Left ventricle myocardium inferior (tissue), 1 donor: ENCODE measurements at regions not wholly inside any gene's neighbourhood (a gene's known extent, or its start where the extent isn't known, plus 50 kb on each side); places are given as distances from the start of the nearest gene placed in this dataset.

Experiments used
- DNase-seq: peaks from one replicate; pipeline ENCODE4 v3.0.0-alpha.2; 2020
- H3K27ac ChIP-seq: fragments of 200-600 bp; replicated peaks from 2 replicates; pipeline ENCODE4 v1.8.0; 2021
- H3K27me3 ChIP-seq: fragments of 200-600 bp; 2 replicates; pipeline ENCODE4 v1.8.0; 2021; ENCODE audit warnings: low read depth
- H3K36me3 ChIP-seq: fragments of 200-600 bp; 2 replicates; pipeline ENCODE4 v1.8.0; 2021
- H3K4me1 ChIP-seq: fragments of 200-600 bp; 2 replicates; pipeline ENCODE4 v1.8.0; 2021
- H3K4me3 ChIP-seq: fragments of 200-600 bp; 2 replicates; pipeline ENCODE4 v1.8.0; 2021; ENCODE audit warnings: mild to moderate bottlenecking, moderate library complexity
- H3K9me3 ChIP-seq: fragments of 200-600 bp; replicated peaks from 2 replicates; pipeline ENCODE4 v1.8.0; 2021
- CTCF ChIP-seq: fragments of 200-600 bp; IDR thresholded peaks from 2 replicates; pipeline ENCODE4 v1.8.0; 2021; ENCODE audit warnings: antibody characterized with exemption, mild to moderate bottlenecking, borderline replicate concordance
- intact Hi-C: fragments of 100-400 bp; cut with micrococcal nuclease; formaldehyde crosslinking; loops from one replicate; pipeline ENCODE4 v1.11.0; 2022
- donor health status: DM: no; HTN: yes; CAD: no; lungs with severe emphysema.

GRCh38 chr12:14280921-14281320 is 84.6 kb upstream of the ATF7IP start:
- Histone ChIP-seq H3K9me3 (peaks cover under 1% of the 10 kb centered on the region), H3K36me3 (no peaks in the 10 kb centered on the region), H3K4me3 (no peak overlapping the region), H3K27me3 (no peaks in the 10 kb centered on the region), H3K27ac (no peak overlapping the region), H3K4me1 (peaks cover 6% of the 10 kb centered on the region)
- no peak for TF ChIP-seq CTCF
- intact Hi-C loops, result no loop called here
- DNase-seq, result no peak

GRCh38 chr12:14281539-14281938 is 83.9 kb upstream of the ATF7IP start:
- no peak for DNase-seq
- H3K27me3 ChIP-seq, result no peaks in the 10 kb centered on the region
- intact Hi-C loops, result no loop called here
- no peaks in the 10 kb centered on the region for H3K36me3 ChIP-seq
- no peak overlapping the region for H3K4me3 ChIP-seq
- H3K4me1 ChIP-seq, result peaks cover 6% of the 10 kb centered on the region
- TF ChIP-seq CTCF, result no peak
- no peaks in the 10 kb centered on the region for H3K9me3 ChIP-seq
- H3K27ac ChIP-seq, result no peak overlapping the region

GRCh38 chr12:14283489-14284144 is 81.9 kb upstream of the ATF7IP start:
- Histone ChIP-seq H3K4me1 (peaks cover 6% of the 10 kb centered on the region), H3K27ac (peak overlapping the region; percentile 68), H3K9me3 (peaks cover 9% of the 10 kb centered on the region), H3K27me3 (no peaks in the 10 kb centered on the region), H3K4me3 (no peak overlapping the region), H3K36me3 (no peaks in the 10 kb centered on the region)
- intact Hi-C loops, result no loop called here
- DNase-seq, result no peak
- TF ChIP-seq CTCF, result no peak

GRCh38 chr12:14284184-14284722 is 81.2 kb upstream of the ATF7IP start:
- DNase-seq, result peak; percentile 34
- peak overlapping the region; percentile 68 for H3K27ac ChIP-seq
- no peak for TF ChIP-seq CTCF
- H3K27me3 ChIP-seq, result no peaks in the 10 kb centered on the region
- H3K4me3 ChIP-seq, result no peak overlapping the region
- intact Hi-C loops, result no loop called here
- no peaks in the 10 kb centered on the region for H3K36me3 ChIP-seq
- H3K4me1 ChIP-seq, result peaks cover 6% of the 10 kb centered on the region
- peaks cover 15% of the 10 kb centered on the region for H3K9me3 ChIP-seq

- intact Hi-C loops, result no loop called here
- peaks cover 27% of the 10 kb centered on the region for H3K9me3 ChIP-seq
- H3K4me3 ChIP-seq, result no peak overlapping the region
- TF ChIP-seq CTCF, result no peak
- no peaks in the 10 kb centered on the region for H3K36me3 ChIP-seq
- no peak overlapping the region for H3K27ac ChIP-seq
- DNase-seq, result no peak
- no peaks in the 10 kb centered on the region for H3K27me3 ChIP-seq
- H3K4me1 ChIP-seq, result no peaks in the 10 kb centered on the region
These were observed 75.9 kb upstream of the ATF7IP start for GRCh38 chr12:14289601-14290000.
